ENCODE measurements at regions not wholly inside any gene's neighbourhood (a gene's known extent, or its start where the extent isn't known, plus 50 kb on each side); places are given as distances from the start of the nearest gene placed in this dataset.
A peak's percentile ranks its signal among the peaks of the same experiment; 100 is the strongest.

DNA sequence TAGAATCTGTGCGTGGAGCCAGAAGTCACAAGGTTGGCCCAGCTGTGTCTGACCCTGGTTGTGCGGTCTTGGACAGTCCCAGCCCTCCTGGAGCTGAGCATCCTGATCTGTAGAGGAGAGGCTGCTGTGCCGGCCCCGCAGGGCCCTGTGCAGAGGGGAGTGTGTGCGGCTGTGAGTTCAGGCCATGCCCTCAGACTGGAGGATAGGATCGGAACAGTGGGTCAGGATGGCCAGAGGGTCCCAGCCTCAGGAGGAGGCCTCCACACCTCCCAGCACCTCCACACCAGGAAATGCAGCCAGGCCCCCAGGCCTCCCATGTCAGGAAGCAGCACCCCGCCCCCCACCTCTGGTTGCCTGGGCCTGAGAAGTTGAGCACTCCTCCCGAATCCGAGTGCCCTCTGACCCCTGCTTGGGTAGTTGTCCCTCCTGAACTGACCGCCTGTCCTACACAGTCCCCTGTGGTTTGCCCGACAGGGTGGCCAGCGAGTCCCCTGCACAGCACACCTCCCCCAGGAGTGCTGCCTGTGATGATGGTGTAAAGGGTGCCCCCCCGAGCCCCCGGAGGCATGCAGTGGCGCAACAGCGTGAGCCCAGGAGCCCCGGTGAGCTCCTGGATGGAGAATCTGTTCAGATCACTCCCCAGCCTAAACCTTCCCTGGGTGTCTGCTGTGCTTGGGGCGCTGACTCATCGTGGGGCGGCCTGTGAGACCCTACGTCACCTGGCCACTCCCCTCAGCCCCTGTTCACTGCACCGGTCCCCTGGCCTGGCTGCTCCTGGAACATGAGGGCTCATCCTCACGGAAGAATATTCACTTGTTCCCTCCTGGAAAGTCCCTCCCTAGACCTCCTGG is 285.2 kb downstream of the SEC14L1 start:
- DNase-seq, result peak in 4 of 5 donors; percentile 48 to 79 (median 66)
- peaks cover 53% of the 10 kb centered on the region for H3K4me1 ChIP-seq (ENCODE audit: insufficient read depth)
- TF ChIP-seq POLR2A (IDR thresholded peaks at IDR 0.05), result no peak
- intact Hi-C loops (cut with DNase I), result loop anchor here in 3 of 4 donors (5.0 to 10.0 kb wide), 3 partner anchors 51 to 99 kb away; no protein-coding TSS in a partner anchor
- H3K27ac ChIP-seq, result peak overlapping the region; percentile 87 to 90
- 41 to 45% (median 43%) methylated on average over 19 to 23 of the region's 23 CpGs for WGBS, 3 donors
- H3K36me3 ChIP-seq, result no peaks in the 10 kb centered on the region
- no peaks in the 10 kb centered on the region for H3K27me3 ChIP-seq
- H3K4me3 ChIP-seq, result no peak overlapping the region
- no peaks in the 10 kb centered on the region for H3K9me3 ChIP-seq

DNA sequence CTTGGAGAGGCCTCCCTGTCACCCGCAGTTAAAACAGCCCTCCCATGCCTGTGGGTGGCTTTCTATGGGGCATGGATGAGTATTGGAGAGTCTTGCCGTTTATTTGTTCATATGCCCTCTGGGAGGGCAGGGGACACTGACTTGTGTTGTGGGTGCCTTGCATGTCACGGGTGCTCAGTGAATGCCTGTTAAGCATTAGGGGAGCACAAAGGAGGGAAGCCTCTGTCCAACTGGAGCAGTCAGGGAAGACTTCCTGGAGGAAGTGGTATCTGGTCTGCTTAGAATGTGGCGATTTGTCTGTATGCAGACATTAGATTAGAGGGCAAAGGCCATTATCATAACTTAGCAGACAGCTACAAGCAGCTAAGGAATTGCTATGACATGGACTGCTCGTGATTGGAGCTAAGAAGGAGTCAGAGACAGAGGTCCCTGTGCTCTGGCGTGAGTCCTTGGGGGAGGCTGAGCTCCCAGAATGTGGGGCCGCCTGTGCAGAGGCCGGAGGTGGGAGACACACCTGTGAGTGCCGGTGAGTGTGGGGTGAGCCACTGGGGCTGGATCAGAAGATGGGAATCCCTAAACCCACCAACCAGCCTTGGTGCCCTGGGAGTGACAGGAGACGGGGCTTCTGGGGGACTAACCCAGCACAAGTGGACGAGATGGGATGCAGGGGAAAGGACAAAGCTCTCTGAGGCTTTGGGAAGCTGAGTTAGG is 286.1 kb downstream of the SEC14L1 start:
- Histone ChIP-seq H3K4me3 (no peak overlapping the region), H3K9me3 (no peaks in the 10 kb centered on the region), H3K27ac (peak overlapping the region; percentile 87 to 90), H3K4me1 (ENCODE audit: insufficient read depth) (peaks cover 50% of the 10 kb centered on the region), H3K36me3 (no peaks in the 10 kb centered on the region), H3K27me3 (no peaks in the 10 kb centered on the region)
- peak in 1 of 5 donors; percentile 35 for DNase-seq
- TF ChIP-seq, protein P1, sequence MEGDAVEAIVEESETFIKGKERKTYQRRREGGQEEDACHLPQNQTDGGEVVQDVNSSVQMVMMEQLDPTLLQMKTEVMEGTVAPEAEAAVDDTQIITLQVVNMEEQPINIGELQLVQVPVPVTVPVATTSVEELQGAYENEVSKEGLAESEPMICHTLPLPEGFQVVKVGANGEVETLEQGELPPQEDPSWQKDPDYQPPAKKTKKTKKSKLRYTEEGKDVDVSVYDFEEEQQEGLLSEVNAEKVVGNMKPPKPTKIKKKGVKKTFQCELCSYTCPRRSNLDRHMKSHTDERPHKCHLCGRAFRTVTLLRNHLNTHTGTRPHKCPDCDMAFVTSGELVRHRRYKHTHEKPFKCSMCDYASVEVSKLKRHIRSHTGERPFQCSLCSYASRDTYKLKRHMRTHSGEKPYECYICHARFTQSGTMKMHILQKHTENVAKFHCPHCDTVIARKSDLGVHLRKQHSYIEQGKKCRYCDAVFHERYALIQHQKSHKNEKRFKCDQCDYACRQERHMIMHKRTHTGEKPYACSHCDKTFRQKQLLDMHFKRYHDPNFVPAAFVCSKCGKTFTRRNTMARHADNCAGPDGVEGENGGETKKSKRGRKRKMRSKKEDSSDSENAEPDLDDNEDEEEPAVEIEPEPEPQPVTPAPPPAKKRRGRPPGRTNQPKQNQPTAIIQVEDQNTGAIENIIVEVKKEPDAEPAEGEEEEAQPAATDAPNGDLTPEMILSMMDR (IDR thresholded peaks at IDR 0.05), result no peak
- no peak for TF ChIP-seq POLR2A (IDR thresholded peaks at IDR 0.05)
- no peak for TF ChIP-seq EP300 (IDR thresholded peaks at IDR 0.05)
- intact Hi-C loops (cut with DNase I), result loop anchor here in 3 of 4 donors (5.0 to 10.0 kb wide), 3 partner anchors 52 to 100 kb away; no protein-coding TSS in a partner anchor
- WGBS, 3 donors, result 69 to 79% (median 79%) methylated on average over 11 of the region's 11 CpGs

DNA sequence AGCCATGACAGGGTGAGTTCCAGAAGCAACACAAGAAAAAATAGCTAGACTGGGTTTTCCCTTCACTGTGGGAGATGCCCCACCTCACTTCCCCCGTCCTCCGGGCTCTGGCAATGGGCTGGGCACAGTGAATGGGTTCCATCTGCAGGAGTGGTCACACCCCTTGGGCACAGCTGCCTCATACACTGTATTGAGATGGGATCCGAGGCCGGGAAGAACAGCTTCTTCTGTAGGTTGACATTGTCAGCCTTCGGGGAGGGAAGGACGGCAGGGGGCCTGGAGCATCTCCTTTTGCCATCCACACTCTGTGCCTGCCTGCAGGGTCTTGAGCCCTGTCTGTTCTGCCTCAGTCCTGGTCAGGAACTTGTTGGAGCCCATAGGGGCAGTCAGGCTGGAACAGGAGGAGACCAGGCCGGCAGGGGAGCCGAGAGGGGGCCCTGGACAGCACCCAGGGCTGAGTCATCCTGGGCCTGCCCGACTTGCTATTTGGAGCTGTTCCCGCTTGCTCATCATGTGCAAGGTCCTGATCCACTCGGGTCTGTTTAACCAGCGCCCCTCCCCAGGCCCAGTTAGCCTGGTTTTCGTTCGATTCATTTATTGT is 286.7 kb downstream of the SEC14L1 start:
- 14 to 20% (median 15%) methylated on average over 14 of the region's 14 CpGs for WGBS, 3 donors
- intact Hi-C loops (cut with DNase I), result loop anchor here in 3 of 4 donors (5.0 to 10.0 kb wide), 3 partner anchors 53 to 100 kb away; no protein-coding TSS in a partner anchor
- H3K27ac ChIP-seq, result peak overlapping the region; percentile 87 to 90
- H3K9me3 ChIP-seq, result no peaks in the 10 kb centered on the region
- H3K4me3 ChIP-seq, result no peak overlapping the region
- TF ChIP-seq EP300 (IDR thresholded peaks at IDR 0.05) (no peak), POLR2A (IDR thresholded peaks at IDR 0.05) (no peak)
- TF ChIP-seq, protein P1 (IDR thresholded peaks at IDR 0.05), result peak in 1 of 3 donors; percentile 17
- no peaks in the 10 kb centered on the region for H3K36me3 ChIP-seq
- H3K4me1 ChIP-seq (ENCODE audit: insufficient read depth), result peaks cover 48% of the 10 kb centered on the region
- H3K27me3 ChIP-seq, result no peaks in the 10 kb centered on the region
- DNase-seq, result peak; percentile 82 to 88 (median 86)

DNA sequence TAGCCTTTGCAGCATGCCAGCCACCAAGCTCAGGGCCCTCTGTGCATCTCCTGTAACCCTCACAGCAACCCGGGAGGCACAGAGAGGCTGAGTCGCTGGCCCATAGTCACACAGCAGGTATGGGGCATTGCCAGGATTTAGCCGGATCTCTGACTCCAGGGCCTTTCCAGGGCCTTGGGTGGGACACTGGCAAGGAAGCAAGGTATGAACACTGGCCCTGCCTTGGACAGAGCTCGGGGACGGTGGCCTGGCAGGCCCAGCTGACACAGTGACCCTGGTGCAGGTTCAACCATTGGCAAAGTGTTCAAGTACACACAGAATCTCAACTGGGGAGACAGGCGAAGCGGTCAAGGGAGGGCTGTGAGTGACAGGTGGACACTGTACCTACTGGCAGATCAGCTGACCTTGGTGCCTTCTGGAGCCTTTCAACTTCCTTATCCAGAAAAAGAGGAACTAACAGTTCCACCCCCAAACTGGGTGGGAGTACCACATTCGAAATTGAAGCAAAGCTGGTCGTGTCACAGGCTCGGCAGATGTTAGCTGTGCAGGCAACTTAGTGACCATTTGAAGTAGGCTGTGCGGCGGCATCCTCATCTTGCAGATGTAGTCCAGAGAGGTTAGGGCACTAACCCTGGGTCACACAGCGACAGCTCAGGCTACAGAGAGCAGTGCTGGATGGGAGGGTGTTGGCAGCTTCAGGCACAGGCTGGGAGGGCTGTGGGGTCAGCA is 287.4 kb downstream of the SEC14L1 start:
- peak in 1 of 5 donors; percentile 37 for DNase-seq
- no peaks in the 10 kb centered on the region for H3K27me3 ChIP-seq
- H3K4me3 ChIP-seq, result no peak overlapping the region
- H3K36me3 ChIP-seq, result no peaks in the 10 kb centered on the region
- peak overlapping the region in 1 of 2 donors; percentile 20 for H3K27ac ChIP-seq
- intact Hi-C loops (cut with DNase I), result loop anchor here in 3 of 4 donors (5.0 to 10.0 kb wide), 3 partner anchors 53 to 101 kb away; no protein-coding TSS in a partner anchor
- H3K9me3 ChIP-seq, result no peaks in the 10 kb centered on the region
- peaks cover 49% of the 10 kb centered on the region for H3K4me1 ChIP-seq (ENCODE audit: insufficient read depth)
- TF ChIP-seq EP300 (IDR thresholded peaks at IDR 0.05), result no peak
- TF ChIP-seq POLR2A (IDR thresholded peaks at IDR 0.05), result no peak
- TF ChIP-seq, protein P1 (IDR thresholded peaks at IDR 0.05), result no peak
- 62 to 72% (median 63%) methylated on average over 13 of the region's 13 CpGs for WGBS, 3 donors
